HepG2 (cell line): ENCODE measurements at regions not wholly inside any gene's neighbourhood (a gene's known extent, or its start where the extent isn't known, plus 50 kb on each side); places are given as distances from the start of the nearest gene placed in this dataset.

Experiments
- E2F2 ChIP-seq: sonication (generic); formaldehyde crosslinking; IDR thresholded peaks from 2 replicates; pipeline ENCODE4 v1.4.0; 2020; ENCODE audit warnings: missing genetic modification reagents, borderline replicate concordance
- E2F5 ChIP-seq: sonication (generic); formaldehyde crosslinking; conservative IDR thresholded peaks from 2 replicates; pipeline ENCODE4 v1.4.0; 2020; ENCODE audit warnings: missing genetic modification reagents
- PBX3 ChIP-seq: sonication (generic); formaldehyde crosslinking; IDR thresholded peaks from 2 replicates; pipeline ENCODE4 v1.8.1; 2023; ENCODE audit warnings: missing genetic modification reagents, inconsistent platforms, borderline replicate concordance
- TBX2 ChIP-seq: sonication (generic); formaldehyde crosslinking; IDR thresholded peaks from 2 replicates; pipeline ENCODE4 v1.5.0; 2020; ENCODE audit warnings: missing genetic modification reagents, mild to moderate bottlenecking, borderline replicate concordance
- ZNF251 ChIP-seq: sonication (generic); formaldehyde crosslinking; IDR thresholded peaks from 2 replicates; pipeline ENCODE4 v1.9.0; 2021; ENCODE audit warnings: mild to moderate bottlenecking, missing genetic modification reagents
- TF ChIP-seq, protein P1 (sequence below): sonication (generic); formaldehyde crosslinking; IDR thresholded peaks from 2 replicates; pipeline ENCODE4 v1.5.0; 2020; ENCODE audit warnings: mild to moderate bottlenecking, missing genetic modification reagents, borderline replicate concordance

DNA sequence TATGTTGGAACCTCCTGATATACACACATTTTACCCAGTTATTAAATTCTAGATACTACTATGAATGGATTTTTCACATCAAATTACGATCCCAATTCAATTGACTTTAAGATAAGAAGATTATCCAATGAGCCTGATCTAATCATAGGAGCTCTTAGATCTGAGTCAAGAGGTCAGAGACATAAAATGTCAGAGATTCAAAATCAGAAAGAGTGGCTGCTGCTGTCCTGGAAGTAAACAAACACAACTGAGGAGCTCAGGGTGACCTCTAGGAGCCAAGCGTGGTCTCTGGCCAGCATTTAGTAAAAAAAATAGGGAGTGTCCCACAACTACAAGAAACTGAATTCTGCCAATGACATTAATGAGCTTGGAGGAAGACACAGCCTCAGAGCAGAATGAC, 557.1 kb upstream of the CBLB start (continued):
- TF ChIP-seq ZNF251 (no peak), E2F5 (CRISPR knock-in tag) (no peak), PBX3 (CRISPR knock-in tag) (no peak), E2F2 (no peak), TBX2 (CRISPR knock-in tag) (no peak)
- TF ChIP-seq, protein P1, sequence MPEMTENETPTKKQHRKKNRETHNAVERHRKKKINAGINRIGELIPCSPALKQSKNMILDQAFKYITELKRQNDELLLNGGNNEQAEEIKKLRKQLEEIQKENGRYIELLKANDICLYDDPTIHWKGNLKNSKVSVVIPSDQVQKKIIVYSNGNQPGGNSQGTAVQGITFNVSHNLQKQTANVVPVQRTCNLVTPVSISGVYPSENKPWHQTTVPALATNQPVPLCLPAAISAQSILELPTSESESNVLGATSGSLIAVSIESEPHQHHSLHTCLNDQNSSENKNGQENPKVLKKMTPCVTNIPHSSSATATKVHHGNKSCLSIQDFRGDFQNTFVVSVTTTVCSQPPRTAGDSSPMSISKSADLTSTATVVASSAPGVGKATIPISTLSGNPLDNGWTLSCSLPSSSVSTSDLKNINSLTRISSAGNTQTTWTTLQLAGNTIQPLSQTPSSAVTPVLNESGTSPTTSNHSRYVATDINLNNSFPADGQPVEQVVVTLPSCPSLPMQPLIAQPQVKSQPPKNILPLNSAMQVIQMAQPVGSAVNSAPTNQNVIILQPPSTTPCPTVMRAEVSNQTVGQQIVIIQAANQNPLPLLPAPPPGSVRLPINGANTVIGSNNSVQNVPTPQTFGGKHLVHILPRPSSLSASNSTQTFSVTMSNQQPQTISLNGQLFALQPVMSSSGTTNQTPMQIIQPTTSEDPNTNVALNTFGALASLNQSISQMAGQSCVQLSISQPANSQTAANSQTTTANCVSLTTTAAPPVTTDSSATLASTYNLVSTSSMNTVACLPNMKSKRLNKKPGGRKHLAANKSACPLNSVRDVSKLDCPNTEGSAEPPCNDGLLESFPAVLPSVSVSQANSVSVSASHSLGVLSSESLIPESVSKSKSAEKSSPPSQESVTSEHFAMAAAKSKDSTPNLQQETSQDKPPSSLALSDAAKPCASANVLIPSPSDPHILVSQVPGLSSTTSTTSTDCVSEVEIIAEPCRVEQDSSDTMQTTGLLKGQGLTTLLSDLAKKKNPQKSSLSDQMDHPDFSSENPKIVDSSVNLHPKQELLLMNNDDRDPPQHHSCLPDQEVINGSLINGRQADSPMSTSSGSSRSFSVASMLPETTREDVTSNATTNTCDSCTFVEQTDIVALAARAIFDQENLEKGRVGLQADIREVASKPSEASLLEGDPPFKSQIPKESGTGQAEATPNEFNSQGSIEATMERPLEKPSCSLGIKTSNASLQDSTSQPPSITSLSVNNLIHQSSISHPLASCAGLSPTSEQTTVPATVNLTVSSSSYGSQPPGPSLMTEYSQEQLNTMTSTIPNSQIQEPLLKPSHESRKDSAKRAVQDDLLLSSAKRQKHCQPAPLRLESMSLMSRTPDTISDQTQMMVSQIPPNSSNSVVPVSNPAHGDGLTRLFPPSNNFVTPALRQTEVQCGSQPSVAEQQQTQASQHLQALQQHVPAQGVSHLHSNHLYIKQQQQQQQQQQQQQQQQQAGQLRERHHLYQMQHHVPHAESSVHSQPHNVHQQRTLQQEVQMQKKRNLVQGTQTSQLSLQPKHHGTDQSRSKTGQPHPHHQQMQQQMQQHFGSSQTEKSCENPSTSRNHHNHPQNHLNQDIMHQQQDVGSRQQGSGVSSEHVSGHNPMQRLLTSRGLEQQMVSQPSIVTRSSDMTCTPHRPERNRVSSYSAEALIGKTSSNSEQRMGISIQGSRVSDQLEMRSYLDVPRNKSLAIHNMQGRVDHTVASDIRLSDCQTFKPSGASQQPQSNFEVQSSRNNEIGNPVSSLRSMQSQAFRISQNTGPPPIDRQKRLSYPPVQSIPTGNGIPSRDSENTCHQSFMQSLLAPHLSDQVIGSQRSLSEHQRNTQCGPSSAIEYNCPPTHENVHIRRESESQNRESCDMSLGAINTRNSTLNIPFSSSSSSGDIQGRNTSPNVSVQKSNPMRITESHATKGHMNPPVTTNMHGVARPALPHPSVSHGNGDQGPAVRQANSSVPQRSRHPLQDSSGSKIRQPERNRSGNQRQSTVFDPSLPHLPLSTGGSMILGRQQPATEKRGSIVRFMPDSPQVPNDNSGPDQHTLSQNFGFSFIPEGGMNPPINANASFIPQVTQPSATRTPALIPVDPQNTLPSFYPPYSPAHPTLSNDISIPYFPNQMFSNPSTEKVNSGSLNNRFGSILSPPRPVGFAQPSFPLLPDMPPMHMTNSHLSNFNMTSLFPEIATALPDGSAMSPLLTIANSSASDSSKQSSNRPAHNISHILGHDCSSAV (CRISPR knock-in tag): no peak
